ENCODE measurements at regions not wholly inside any gene's neighbourhood (a gene's known extent, or its start where the extent isn't known, plus 50 kb on each side); places are given as distances from the start of the nearest gene placed in this dataset.

- Mint-ChIP-seq H3K36me3 (ENCODE audit: insufficient read depth) (no peaks in the 10 kb centered on the region), H3K9me3 (no peaks in the 10 kb centered on the region), H3K4me1 (ENCODE audit: low read depth) (no peaks in the 10 kb centered on the region), H3K4me3 (no peak overlapping the region), H3K27me3 (ENCODE audit: low read depth) (no peaks in the 10 kb centered on the region)
- no peak for ATAC-seq
- no peak for DNase-seq
These were observed 206.5 kb downstream of the SAMD5 start for GRCh38 chr6:147715035-147715434.

- no peaks in the 10 kb centered on the region for H3K27me3 Mint-ChIP-seq (ENCODE audit: low read depth)
- H3K36me3 Mint-ChIP-seq (ENCODE audit: insufficient read depth), result no peaks in the 10 kb centered on the region
- ATAC-seq, result no peak
- no peak for DNase-seq
- H3K4me1 Mint-ChIP-seq (ENCODE audit: low read depth), result no peaks in the 10 kb centered on the region
- H3K9me3 Mint-ChIP-seq, result no peaks in the 10 kb centered on the region
- no peak overlapping the region for H3K4me3 Mint-ChIP-seq
These were observed 207.9 kb downstream of the SAMD5 start for GRCh38 chr6:147716434-147716833.

DNA sequence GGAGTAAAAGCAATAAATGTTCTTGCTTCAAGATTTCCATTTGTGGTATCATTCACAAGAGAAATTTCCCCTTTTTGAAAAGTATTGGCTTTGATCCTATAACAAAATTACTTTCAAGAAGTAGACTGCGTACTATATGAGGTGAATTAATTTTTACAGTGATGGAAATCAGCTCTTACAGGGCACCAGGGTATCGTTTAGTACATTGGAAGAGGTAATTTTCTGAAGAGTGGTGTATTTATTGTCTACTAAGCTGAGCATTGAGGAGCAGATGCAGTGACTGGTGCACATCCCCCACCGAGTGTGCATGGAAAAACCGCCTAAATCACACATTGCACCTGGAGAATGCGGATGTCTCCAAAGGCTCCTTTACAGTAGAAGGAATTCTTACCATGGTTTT is 209.5 kb downstream of the SAMD5 start:
- Mint-ChIP-seq H3K36me3 (ENCODE audit: insufficient read depth) (no peaks in the 10 kb centered on the region), H3K9me3 (peaks cover 9% of the 10 kb centered on the region), H3K4me1 (ENCODE audit: low read depth) (no peaks in the 10 kb centered on the region), H3K27me3 (ENCODE audit: low read depth) (no peaks in the 10 kb centered on the region), H3K4me3 (no peak overlapping the region)
- no peak for ATAC-seq
- no peak for DNase-seq

DNA sequence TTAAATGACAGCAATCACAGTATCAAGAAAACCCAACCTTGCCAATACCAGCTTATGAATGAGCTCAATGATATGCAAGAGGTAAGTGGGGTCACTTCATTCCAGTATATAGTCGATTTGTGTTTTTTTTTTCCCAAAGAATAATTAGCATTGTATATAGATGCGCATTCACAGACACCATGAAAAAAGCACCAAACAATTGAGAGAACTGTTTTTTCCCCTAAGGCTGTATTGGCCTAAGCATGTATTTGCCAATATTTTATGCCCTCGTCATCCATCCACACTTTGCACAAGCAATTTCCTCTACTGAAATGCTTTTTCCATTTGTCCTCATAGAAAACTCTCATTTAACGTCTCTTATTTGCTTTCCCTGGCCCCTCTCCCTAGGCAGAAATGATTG is 213.7 kb downstream of the SAMD5 start:
- no peak overlapping the region for H3K4me3 Mint-ChIP-seq

DNA sequence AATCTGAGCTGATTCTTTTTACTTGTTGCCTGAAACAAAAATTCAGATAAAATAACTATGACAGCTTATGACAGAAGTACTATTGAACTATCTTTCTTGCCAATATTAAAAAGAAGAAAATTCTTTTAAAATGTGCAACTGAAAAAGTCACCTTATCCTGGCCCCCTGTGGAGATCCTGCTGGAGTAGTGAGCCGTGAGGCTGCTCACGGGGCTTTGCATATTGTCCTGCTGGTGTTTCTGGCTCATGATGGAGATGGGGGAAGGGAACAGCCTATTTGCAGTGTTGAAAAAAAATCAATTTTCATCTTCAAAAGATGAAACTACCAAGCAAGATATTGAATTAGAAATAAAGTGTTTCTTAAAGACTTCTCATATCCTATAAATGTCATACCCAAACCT is 216.0 kb downstream of the SAMD5 start:
- ATAC-seq, result no peak
- H3K4me1 Mint-ChIP-seq (ENCODE audit: low read depth), result no peaks in the 10 kb centered on the region
- peaks cover 20% of the 10 kb centered on the region for H3K9me3 Mint-ChIP-seq
- DNase-seq, result no peak
- no peaks in the 10 kb centered on the region for H3K36me3 Mint-ChIP-seq (ENCODE audit: insufficient read depth)
- no peaks in the 10 kb centered on the region for H3K27me3 Mint-ChIP-seq (ENCODE audit: low read depth)
- no peak overlapping the region for H3K4me3 Mint-ChIP-seq

More for the DNA sequence above, 213.7 kb downstream of the SAMD5 start:
- Mint-ChIP-seq H3K9me3 (peaks cover 18% of the 10 kb centered on the region), H3K4me1 (ENCODE audit: low read depth) (no peaks in the 10 kb centered on the region), H3K36me3 (ENCODE audit: insufficient read depth) (no peaks in the 10 kb centered on the region), H3K27me3 (ENCODE audit: low read depth) (no peaks in the 10 kb centered on the region)
- ATAC-seq (no peak), DNase-seq (no peak)

DNA sequence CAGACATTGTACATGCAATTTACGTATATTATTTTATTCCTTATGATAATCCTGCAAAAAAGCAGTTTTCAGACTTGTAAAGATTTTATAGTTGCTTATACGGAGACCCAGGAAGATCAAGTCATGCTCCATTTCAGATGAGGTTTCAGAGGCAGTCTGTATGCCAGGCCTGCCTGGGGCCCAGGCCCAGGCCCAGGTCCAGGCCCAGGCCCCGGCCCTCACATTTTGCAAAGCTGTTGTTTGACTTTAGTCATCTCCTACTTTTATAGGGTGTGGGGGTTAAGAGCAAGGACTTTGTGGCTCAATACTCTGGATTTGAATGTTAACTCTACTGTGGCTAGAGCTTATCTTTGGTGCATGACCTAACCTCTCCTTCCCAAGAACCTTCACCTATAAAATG is 217.9 kb downstream of the SAMD5 start:
- Mint-ChIP-seq H3K4me1 (ENCODE audit: low read depth) (no peaks in the 10 kb centered on the region), H3K36me3 (ENCODE audit: insufficient read depth) (no peaks in the 10 kb centered on the region), H3K9me3 (peaks cover 21% of the 10 kb centered on the region), H3K4me3 (no peak overlapping the region), H3K27me3 (ENCODE audit: low read depth) (no peaks in the 10 kb centered on the region)
- no peak for DNase-seq
- ATAC-seq, result no peak

DNA sequence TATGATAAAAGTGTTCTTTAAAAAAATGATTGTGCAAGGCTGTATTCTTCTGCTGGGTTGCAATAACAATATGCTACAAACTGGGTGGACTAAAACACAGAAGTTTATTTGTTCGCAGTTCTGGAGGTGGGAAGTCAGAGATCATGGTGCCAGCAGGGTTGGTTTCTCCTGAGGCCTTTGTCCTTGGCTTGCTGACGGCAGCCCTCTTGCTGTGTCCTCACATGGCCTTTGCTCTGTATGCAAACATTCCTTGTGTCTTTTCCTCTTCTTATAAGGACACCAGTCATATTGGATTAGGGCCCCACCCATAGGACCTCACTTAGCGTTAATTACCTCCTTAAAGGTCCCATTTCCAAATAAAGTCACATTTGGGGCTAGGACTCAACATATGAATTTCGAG is 220.4 kb downstream of the SAMD5 start:
- DNase-seq (no peak), ATAC-seq (no peak)
- Mint-ChIP-seq H3K4me3 (no peak overlapping the region), H3K9me3 (peaks cover 3% of the 10 kb centered on the region), H3K36me3 (ENCODE audit: insufficient read depth) (no peaks in the 10 kb centered on the region), H3K4me1 (ENCODE audit: low read depth) (no peaks in the 10 kb centered on the region), H3K27me3 (ENCODE audit: low read depth) (no peaks in the 10 kb centered on the region)

DNA sequence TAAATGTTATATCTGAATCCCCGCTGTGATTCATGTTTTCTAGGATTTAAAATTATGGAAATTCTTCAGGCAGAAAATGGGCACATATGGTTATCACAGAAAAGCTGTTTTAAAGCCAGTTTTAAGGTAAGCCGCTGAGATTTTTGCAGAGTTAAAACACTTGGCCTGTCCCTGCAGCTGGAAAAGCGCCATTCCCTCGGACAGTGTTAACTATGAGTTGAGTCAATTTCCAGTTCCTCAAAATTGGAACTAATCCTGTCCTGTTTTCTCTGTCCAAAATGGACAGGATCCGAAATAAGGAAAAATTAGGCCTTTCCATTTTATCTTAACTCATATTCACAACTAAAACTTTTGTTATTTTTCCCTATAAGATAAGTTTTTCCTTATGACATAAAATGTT is 225.2 kb downstream of the SAMD5 start:
- no peak for DNase-seq
- no peaks in the 10 kb centered on the region for H3K36me3 Mint-ChIP-seq (ENCODE audit: insufficient read depth)
- no peak for ATAC-seq
- H3K4me3 Mint-ChIP-seq, result no peak overlapping the region
- H3K27me3 Mint-ChIP-seq (ENCODE audit: low read depth), result no peaks in the 10 kb centered on the region
- peaks cover 3% of the 10 kb centered on the region for H3K9me3 Mint-ChIP-seq
- no peaks in the 10 kb centered on the region for H3K4me1 Mint-ChIP-seq (ENCODE audit: low read depth)

DNA sequence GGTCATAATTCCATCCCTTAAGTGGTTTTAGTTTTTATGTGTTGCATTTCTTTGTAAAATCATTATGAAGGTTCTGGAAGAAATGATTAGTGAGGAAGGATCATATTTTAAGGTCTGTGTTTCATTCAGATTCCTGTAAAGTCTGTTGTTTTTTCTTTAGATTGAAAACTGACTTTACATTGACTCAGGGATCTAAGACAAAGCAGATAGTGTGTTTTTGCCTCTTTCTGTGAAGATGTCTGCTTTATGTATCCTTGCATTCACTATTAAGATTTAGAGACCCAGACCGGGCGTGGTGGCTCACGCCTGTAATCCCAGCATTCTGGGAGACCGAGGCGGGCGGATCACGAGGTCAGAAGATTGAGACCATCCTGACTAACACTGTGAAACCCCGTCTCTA is 225.7 kb downstream of the SAMD5 start:
- Mint-ChIP-seq H3K4me3 (no peak overlapping the region), H3K9me3 (peaks cover 3% of the 10 kb centered on the region), H3K36me3 (ENCODE audit: insufficient read depth) (no peaks in the 10 kb centered on the region), H3K4me1 (ENCODE audit: low read depth) (no peaks in the 10 kb centered on the region), H3K27me3 (ENCODE audit: low read depth) (no peaks in the 10 kb centered on the region)
- ATAC-seq (no peak), DNase-seq (no peak)

- ATAC-seq (no peak), DNase-seq (no peak)
- Mint-ChIP-seq H3K36me3 (ENCODE audit: insufficient read depth) (no peaks in the 10 kb centered on the region), H3K4me1 (ENCODE audit: low read depth) (no peaks in the 10 kb centered on the region), H3K27me3 (ENCODE audit: low read depth) (no peaks in the 10 kb centered on the region), H3K9me3 (no peaks in the 10 kb centered on the region), H3K4me3 (no peak overlapping the region)
These were observed 227.4 kb downstream of the SAMD5 start for GRCh38 chr6:147735924-147736323.

GRCh38 chr6:147737115-147737514 is 228.6 kb downstream of the SAMD5 start:
- ATAC-seq (no peak), DNase-seq (no peak)
- no peaks in the 10 kb centered on the region for H3K4me1 Mint-ChIP-seq (ENCODE audit: low read depth)
- no peak overlapping the region for H3K4me3 Mint-ChIP-seq
- no peaks in the 10 kb centered on the region for H3K27me3 Mint-ChIP-seq (ENCODE audit: low read depth)
- H3K36me3 Mint-ChIP-seq (ENCODE audit: insufficient read depth), result no peaks in the 10 kb centered on the region
- H3K9me3 Mint-ChIP-seq, result no peaks in the 10 kb centered on the region

DNA sequence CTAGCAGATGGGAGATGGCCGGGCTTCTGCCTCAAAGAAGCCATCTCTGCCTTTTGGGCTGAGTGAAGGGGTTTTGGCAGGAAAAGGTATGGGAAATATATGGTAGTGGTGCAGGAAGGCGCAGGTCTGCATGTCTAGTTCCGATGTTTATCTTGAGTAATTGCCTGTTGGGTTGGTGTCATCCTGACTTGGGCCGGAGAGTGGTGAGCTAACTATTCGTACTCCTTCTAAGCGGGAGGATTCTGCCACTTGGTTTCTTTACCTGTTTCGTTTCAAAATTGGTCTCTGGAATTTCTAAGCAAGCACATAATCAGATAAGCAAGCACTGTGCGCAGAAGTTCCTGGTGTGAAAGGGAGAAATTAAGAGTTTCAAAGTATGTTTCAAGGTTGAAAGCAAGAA is 229.6 kb downstream of the SAMD5 start:
- Mint-ChIP-seq H3K36me3 (ENCODE audit: insufficient read depth) (no peaks in the 10 kb centered on the region), H3K4me3 (no peak overlapping the region), H3K9me3 (no peaks in the 10 kb centered on the region), H3K4me1 (ENCODE audit: low read depth) (no peaks in the 10 kb centered on the region), H3K27me3 (ENCODE audit: low read depth) (no peaks in the 10 kb centered on the region)
- ATAC-seq (no peak), DNase-seq (no peak)

DNA sequence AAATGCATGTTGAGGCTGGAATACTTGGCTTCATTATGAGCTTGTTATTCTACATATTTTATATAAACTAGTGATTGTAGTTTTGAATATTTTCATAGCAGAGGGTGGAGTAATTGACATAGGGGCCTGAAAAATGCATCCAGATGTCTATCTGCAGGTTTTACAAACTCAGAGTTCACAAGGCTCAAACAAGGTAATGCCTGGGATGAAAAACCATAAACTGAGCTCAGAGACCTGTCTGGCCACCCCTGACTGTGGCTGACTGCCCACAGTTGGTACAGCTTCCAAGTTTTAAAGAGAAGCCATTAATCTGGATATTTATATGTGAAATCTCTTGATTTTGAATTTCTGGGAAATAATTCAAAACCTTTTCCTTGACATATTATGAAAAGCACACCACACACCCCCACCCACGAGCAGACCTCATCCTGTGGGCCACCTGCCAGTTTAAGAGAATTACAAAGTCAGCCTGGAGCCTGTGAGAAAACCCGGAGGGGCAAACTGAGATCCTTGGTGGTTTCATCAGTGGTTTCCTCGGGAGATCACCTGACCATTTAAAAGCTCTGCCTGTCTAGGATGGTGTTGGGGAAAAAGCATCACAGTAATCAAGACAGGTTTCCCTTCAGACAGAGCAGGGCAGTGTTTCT is 230.1 kb downstream of the SAMD5 start:
- H3K4me3 Mint-ChIP-seq, result no peak overlapping the region
- DNase-seq (no peak), ATAC-seq (no peak)
- no peaks in the 10 kb centered on the region for H3K27me3 Mint-ChIP-seq (ENCODE audit: low read depth)
- H3K4me1 Mint-ChIP-seq (ENCODE audit: low read depth), result no peaks in the 10 kb centered on the region
- H3K9me3 Mint-ChIP-seq, result no peaks in the 10 kb centered on the region
- no peaks in the 10 kb centered on the region for H3K36me3 Mint-ChIP-seq (ENCODE audit: insufficient read depth)

DNA sequence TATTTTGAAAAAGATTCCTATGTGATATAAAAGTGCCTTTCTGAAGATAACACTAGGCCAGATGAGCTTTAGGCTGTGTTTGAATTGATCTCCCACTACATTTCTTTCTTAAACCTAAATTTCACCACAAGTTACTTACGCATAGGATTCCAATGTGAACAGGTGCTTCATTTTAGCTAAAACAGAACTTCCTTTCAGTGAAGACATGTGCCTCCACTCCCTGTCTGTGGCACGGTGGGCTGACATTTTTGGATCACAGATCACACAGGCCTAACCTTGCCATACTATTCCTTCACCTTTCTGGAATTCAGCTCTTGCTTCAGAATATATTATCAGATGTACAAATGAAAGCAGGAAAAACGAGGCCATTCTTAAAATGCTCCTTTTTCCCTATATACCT is 231.8 kb downstream of the SAMD5 start:
- no peaks in the 10 kb centered on the region for H3K36me3 Mint-ChIP-seq (ENCODE audit: insufficient read depth)
- ATAC-seq, result no peak
- no peak overlapping the region for H3K4me3 Mint-ChIP-seq
- DNase-seq, result no peak
- no peaks in the 10 kb centered on the region for H3K4me1 Mint-ChIP-seq (ENCODE audit: low read depth)
- H3K9me3 Mint-ChIP-seq, result no peaks in the 10 kb centered on the region
- no peaks in the 10 kb centered on the region for H3K27me3 Mint-ChIP-seq (ENCODE audit: low read depth)

GRCh38 chr6:147740916-147741315 is 232.4 kb downstream of the SAMD5 start:
- H3K4me1 Mint-ChIP-seq (ENCODE audit: low read depth), result no peaks in the 10 kb centered on the region
- H3K4me3 Mint-ChIP-seq, result no peak overlapping the region
- no peaks in the 10 kb centered on the region for H3K27me3 Mint-ChIP-seq (ENCODE audit: low read depth)
- no peak for DNase-seq
- no peak for ATAC-seq
- no peaks in the 10 kb centered on the region for H3K36me3 Mint-ChIP-seq (ENCODE audit: insufficient read depth)
- no peaks in the 10 kb centered on the region for H3K9me3 Mint-ChIP-seq

- no peak for DNase-seq
- Mint-ChIP-seq H3K27me3 (ENCODE audit: low read depth) (no peaks in the 10 kb centered on the region), H3K4me3 (no peak overlapping the region), H3K9me3 (no peaks in the 10 kb centered on the region), H3K36me3 (ENCODE audit: insufficient read depth) (no peaks in the 10 kb centered on the region), H3K4me1 (ENCODE audit: low read depth) (no peaks in the 10 kb centered on the region)
- no peak for ATAC-seq
These were observed 232.9 kb downstream of the SAMD5 start for GRCh38 chr6:147741389-147741788.

Data from activated T-cell treated with anti-CD3 and anti-CD28 coated beads, Interleukin-2, amount 50 U/mL, for 4 hours (primary cell).